ENCODE measurements at regions not wholly inside any gene's neighbourhood (a gene's known extent, or its start where the extent isn't known, plus 50 kb on each side); places are given as distances from the start of the nearest gene placed in this dataset.

DNA sequence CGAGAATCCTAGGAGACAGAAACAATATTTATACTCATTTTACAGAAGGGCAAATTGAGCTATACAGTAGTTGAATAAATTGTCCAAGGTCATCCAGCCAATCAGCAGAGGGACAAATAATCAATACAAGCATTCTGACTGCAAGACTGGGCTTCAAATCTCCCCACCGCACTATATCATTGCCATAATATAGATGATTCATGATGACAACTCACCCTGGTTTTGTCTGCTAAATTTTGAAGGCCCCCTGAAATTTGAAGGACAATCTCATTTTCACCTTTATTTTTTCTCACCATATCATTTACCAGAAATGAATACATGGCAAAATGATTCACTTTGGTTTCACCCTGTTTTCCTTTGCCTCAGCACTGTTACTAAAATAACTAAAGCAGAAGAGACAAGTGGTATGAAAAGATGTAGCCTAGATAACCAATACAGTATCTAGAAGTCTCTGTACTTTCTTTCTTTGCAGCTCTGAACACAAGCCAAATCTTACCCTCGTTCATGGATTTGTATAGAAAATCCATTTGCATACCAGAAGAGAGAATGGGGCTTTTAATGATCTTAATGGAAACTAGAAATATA lies 292.5 kb downstream of the TTLL7 start:
- WGBS, 2 donors: 77 to 78% methylated on average over 3 of the region's 3 CpGs
- Histone ChIP-seq H3K9me3 (no peaks in the 10 kb centered on the region), H3K27ac (no peak overlapping the region), H3K4me1 (no peaks in the 10 kb centered on the region), H3K4me3 (no peak overlapping the region), H3K27me3 (no peaks in the 10 kb centered on the region), H3K36me3 (no peaks in the 10 kb centered on the region)
- DNase-seq (no peak), FAIRE-seq (no peak), ATAC-seq (no peak)
- intact Hi-C loops (cut with DNase I): no loop called here
- TF ChIP-seq, protein P1, sequence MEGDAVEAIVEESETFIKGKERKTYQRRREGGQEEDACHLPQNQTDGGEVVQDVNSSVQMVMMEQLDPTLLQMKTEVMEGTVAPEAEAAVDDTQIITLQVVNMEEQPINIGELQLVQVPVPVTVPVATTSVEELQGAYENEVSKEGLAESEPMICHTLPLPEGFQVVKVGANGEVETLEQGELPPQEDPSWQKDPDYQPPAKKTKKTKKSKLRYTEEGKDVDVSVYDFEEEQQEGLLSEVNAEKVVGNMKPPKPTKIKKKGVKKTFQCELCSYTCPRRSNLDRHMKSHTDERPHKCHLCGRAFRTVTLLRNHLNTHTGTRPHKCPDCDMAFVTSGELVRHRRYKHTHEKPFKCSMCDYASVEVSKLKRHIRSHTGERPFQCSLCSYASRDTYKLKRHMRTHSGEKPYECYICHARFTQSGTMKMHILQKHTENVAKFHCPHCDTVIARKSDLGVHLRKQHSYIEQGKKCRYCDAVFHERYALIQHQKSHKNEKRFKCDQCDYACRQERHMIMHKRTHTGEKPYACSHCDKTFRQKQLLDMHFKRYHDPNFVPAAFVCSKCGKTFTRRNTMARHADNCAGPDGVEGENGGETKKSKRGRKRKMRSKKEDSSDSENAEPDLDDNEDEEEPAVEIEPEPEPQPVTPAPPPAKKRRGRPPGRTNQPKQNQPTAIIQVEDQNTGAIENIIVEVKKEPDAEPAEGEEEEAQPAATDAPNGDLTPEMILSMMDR (IDR thresholded peaks at IDR 0.05): no peak

DNA sequence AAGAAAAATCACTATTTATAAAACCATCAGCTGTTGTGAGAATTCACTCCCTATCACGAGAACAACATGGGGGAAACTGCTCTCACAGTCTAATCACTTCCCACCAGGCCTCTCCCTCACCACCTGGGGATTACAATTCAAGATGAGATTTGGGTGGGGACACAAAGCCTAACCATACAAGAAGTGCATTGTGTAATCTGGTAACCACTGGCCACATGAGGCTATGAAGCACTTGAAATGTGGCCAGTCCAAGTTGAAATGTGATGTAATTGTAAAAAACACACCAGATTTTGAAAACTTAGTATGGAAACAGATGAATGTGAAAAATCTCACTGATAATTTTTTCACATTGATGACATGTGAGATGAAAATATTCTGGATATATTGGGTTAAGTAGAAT lies 293.8 kb downstream of the TTLL7 start:
- ATAC-seq: no peak
- TF ChIP-seq, protein P1 (IDR thresholded peaks at IDR 0.05): no peak
- no peak for FAIRE-seq
- WGBS, 2 donors: 92 to 97% methylated on average over 1 of the region's 1 CpG
- Histone ChIP-seq H3K4me1 (no peaks in the 10 kb centered on the region), H3K4me3 (no peak overlapping the region), H3K9me3 (no peaks in the 10 kb centered on the region), H3K27me3 (no peaks in the 10 kb centered on the region), H3K36me3 (no peaks in the 10 kb centered on the region), H3K27ac (no peak overlapping the region)
- DNase-seq: no peak
- intact Hi-C loops (cut with DNase I): no loop called here

DNA sequence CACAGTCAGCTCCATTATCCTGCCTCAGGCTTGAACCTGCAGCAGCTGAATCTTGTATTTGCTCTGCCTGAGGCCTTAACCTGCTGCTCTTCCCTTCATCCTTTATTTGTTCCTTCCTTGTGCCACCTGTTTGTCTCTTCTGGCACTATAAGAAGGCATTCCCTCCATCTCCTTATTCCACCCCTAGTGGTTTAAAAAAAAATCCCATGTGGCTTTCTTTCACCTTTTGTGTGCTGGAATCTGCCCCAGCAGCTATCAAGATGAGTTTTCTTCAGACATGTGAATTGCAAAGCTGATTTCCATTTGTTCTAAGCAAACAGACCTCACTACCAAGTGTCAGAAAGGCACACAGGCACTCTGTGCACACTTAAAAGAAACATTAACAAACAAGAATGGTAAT lies 294.6 kb downstream of the TTLL7 start:
- TF ChIP-seq, protein P1 (IDR thresholded peaks at IDR 0.05): no peak
- no peaks in the 10 kb centered on the region for H3K27me3 ChIP-seq
- intact Hi-C loops (cut with DNase I): no loop called here

DNA sequence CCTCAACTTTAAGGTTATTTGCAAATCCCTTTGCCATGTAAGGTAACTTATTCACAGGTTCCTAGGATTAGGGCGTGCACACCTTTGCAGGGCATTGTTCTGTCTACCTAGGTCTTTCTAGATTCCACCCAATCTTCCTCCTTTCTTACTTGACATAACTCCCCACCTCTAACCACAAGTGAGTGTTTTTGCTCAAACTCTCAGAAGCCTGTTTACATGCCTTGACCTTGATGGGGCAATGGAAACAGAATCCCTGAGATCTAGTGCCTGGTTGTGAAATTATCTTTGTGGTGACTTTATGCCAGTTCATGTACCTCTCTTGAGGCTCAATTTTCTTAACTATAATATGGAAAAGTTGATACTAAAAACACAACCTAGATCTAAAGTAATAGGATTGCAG lies 296.6 kb downstream of the TTLL7 start:
- Histone ChIP-seq H3K27me3 (no peaks in the 10 kb centered on the region), H3K4me3 (no peak overlapping the region), H3K4me1 (no peaks in the 10 kb centered on the region), H3K36me3 (no peaks in the 10 kb centered on the region), H3K27ac (no peak overlapping the region), H3K9me3 (no peaks in the 10 kb centered on the region)
- intact Hi-C loops (cut with DNase I): no loop called here
- FAIRE-seq: no peak
- no peak for ATAC-seq
- DNase-seq: no peak
- TF ChIP-seq, protein P1 (IDR thresholded peaks at IDR 0.05): no peak
- 97 to 100% methylated on average over 1 of the region's 1 CpG for WGBS, 2 donors

More for the DNA sequence above, 294.6 kb downstream of the TTLL7 start:
- Histone ChIP-seq H3K4me1 (no peaks in the 10 kb centered on the region), H3K27ac (no peak overlapping the region), H3K9me3 (no peaks in the 10 kb centered on the region), H3K4me3 (no peak overlapping the region), H3K36me3 (no peaks in the 10 kb centered on the region)
- ATAC-seq (no peak), FAIRE-seq (no peak), DNase-seq (no peak)

DNA sequence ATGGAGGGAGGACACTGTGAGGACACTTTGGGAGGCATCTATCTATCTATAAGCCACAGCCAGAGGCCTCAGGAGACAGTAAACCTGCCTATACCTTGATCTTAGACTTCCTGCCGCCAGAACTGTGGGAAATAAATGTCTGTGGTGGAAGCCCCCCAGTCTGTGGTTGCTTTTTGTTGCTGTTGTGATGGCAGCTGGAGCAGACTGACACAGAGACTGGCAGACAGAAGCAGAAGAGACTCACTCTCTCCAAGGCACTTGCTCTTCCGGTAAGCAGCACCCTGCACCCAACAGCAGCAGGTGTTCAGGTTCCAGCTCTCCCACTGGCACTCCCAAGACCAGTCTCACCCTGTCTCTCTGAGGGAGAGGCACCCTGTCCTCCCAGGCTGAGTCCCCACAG lies 297.6 kb downstream of the TTLL7 start:
- no peak for DNase-seq
- no peak for FAIRE-seq
- no peak for ATAC-seq

More for the DNA sequence above, 297.6 kb downstream of the TTLL7 start:
- Histone ChIP-seq H3K36me3 (no peaks in the 10 kb centered on the region), H3K27ac (no peak overlapping the region), H3K9me3 (no peaks in the 10 kb centered on the region), H3K4me1 (no peaks in the 10 kb centered on the region), H3K27me3 (no peaks in the 10 kb centered on the region), H3K4me3 (no peak overlapping the region)
- 85 to 95% methylated on average over 2 of the region's 2 CpGs for WGBS, 2 donors
- intact Hi-C loops (cut with DNase I): no loop called here
- TF ChIP-seq, protein P1 (IDR thresholded peaks at IDR 0.05): no peak

Measured in pancreas (tissue), 10 donors.